Keratinocyte (primary cell): ENCODE measurements at regions not wholly inside any gene's neighbourhood (a gene's known extent, or its start where the extent isn't known, plus 50 kb on each side); places are given as distances from the start of the nearest gene placed in this dataset.

ENCODE experiments used
- CTCF ChIP-seq, 3 experiments: IDR thresholded peaks in 1 of 3; conservative IDR thresholded peaks in 1 of 3; optimal IDR thresholded peaks in 1 of 3; 2 replicates in 2 of 3; 3 replicates in 1 of 3; pipeline versions ENCODE3 to v1.5.1; 2011; ENCODE audit warnings: low read length in 3 of 3, mild to moderate bottlenecking in 3 of 3, moderate library complexity in 2 of 3, control low read depth in 1 of 3, inconsistent platforms in 1 of 3; ENCODE audit not compliant: insufficient read depth in 2 of 3; ENCODE audit errors: extremely low read depth in 1 of 3
- EZH2 ChIP-seq: IDR thresholded peaks from one replicate; pipeline ENCODE4 v1.6.1; 2012; ENCODE audit warnings: inconsistent platforms, mild to moderate bottlenecking, low read length, moderate library complexity

DNA sequence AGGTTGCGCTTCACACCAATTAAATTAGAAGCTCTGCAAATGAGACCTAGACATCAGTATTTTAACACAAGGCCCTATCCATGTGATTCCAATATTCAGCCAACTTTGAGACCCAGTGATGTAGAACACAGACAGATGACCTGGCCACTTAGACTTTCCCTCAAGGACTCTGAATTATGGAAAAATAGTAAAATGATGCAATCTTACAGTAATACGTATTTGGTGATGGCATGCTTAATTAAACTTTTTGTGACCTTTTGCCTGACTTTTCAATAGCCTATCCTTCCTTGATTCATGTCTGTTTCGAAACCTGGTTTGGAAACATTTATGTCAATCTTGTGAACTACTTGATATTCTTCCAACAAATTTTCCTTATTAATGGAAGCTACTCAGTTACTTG lies 521.2 kb downstream of the KCNA4 start:
- TF ChIP-seq CTCF (optimal IDR thresholded peaks at IDR 0.05 in 1 of 3, IDR thresholded peaks at IDR 0.05 in 1 of 3, conservative IDR thresholded peaks at IDR 0.05 in 1 of 3; ENCODE audit: extremely low read depth in 1 of 3, insufficient read depth in 2 of 3, low read length in 3 of 3), result no peak
- TF ChIP-seq EZH2, result no peak
